Fibroblast of lung (primary cell): ENCODE measurements at regions not wholly inside any gene's neighbourhood (a gene's known extent, or its start where the extent isn't known, plus 50 kb on each side); places are given as distances from the start of the nearest gene placed in this dataset.

ENCODE experiments used
- EZH2 ChIP-seq: IDR thresholded peaks from 2 replicates; pipeline ENCODE4 v1.5.1; 2012; ENCODE audit warnings: low read length, control low read depth, mild to moderate bottlenecking; ENCODE audit errors: missing control alignments
- TF ChIP-seq, protein P1 (sequence below), 2 donors: IDR thresholded peaks in 1 of 2; conservative IDR thresholded peaks in 1 of 2; 1 replicate in 1 of 2; 2 replicates in 1 of 2; pipeline ENCODE4 v1.5.1; 2011 to 2012; ENCODE audit warnings: low read length in 2 of 2, control low read depth in 1 of 2, inconsistent platforms in 1 of 2, low read depth in 1 of 2, mild to moderate bottlenecking in 1 of 2

GRCh38 chr1:98328855-98329254 lies 332.7 kb upstream of the SNX7 start:
- TF ChIP-seq, protein P1, sequence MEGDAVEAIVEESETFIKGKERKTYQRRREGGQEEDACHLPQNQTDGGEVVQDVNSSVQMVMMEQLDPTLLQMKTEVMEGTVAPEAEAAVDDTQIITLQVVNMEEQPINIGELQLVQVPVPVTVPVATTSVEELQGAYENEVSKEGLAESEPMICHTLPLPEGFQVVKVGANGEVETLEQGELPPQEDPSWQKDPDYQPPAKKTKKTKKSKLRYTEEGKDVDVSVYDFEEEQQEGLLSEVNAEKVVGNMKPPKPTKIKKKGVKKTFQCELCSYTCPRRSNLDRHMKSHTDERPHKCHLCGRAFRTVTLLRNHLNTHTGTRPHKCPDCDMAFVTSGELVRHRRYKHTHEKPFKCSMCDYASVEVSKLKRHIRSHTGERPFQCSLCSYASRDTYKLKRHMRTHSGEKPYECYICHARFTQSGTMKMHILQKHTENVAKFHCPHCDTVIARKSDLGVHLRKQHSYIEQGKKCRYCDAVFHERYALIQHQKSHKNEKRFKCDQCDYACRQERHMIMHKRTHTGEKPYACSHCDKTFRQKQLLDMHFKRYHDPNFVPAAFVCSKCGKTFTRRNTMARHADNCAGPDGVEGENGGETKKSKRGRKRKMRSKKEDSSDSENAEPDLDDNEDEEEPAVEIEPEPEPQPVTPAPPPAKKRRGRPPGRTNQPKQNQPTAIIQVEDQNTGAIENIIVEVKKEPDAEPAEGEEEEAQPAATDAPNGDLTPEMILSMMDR (conservative IDR thresholded peaks at IDR 0.05 in 1 of 2, IDR thresholded peaks at IDR 0.05 in 1 of 2; ENCODE audit: low read depth in 1 of 2, low read length in 2 of 2) = no peak
- TF ChIP-seq EZH2 = no peak
